CD1c-positive myeloid dendritic cell (primary cell): ENCODE measurements at regions not wholly inside any gene's neighbourhood (a gene's known extent, or its start where the extent isn't known, plus 50 kb on each side); places are given as distances from the start of the nearest gene placed in this dataset.
A peak's percentile ranks its signal among the peaks of the same experiment; 100 is the strongest.

ENCODE experiments used
- DNase-seq: peaks from one replicate; pipeline ENCODE4 v3.0.0-alpha.2; 2016; ENCODE audit errors: extremely low spot score

GRCh38 chr11:70627219-70627618 lies 228.9 kb downstream of the CTTN start:
- no peak for DNase-seq

- no peak for DNase-seq
These were observed 230.0 kb downstream of the CTTN start for GRCh38 chr11:70628176-70628854.

- no peak for DNase-seq
These were observed 230.8 kb downstream of the CTTN start for GRCh38 chr11:70628855-70629844.

GRCh38 chr11:70630068-70630467 lies 231.7 kb downstream of the CTTN start:
- no peak for DNase-seq

GRCh38 chr11:70630816-70631623 lies 232.7 kb downstream of the CTTN start:
- DNase-seq: no peak

GRCh38 chr11:70631624-70632047 lies 233.3 kb downstream of the CTTN start:
- no peak for DNase-seq

- DNase-seq: no peak
These were observed 235.3 kb downstream of the CTTN start for GRCh38 chr11:70633610-70634009.

GRCh38 chr11:70636659-70637058 lies 238.3 kb downstream of the CTTN start:
- DNase-seq: no peak

GRCh38 chr11:70637186-70637800 lies 239.0 kb downstream of the CTTN start:
- DNase-seq: no peak

GRCh38 chr11:70637949-70638583 lies 239.7 kb downstream of the CTTN start:
- DNase-seq: no peak

GRCh38 chr11:70640408-70640807 lies 242.1 kb downstream of the CTTN start:
- DNase-seq: no peak

GRCh38 chr11:70641369-70641768 lies 243.0 kb downstream of the CTTN start:
- peak; percentile 2 for DNase-seq

GRCh38 chr11:70642266-70642665 lies 243.9 kb downstream of the CTTN start:
- DNase-seq: no peak

- DNase-seq: no peak
These were observed 245.3 kb downstream of the CTTN start for GRCh38 chr11:70643642-70644041.

GRCh38 chr11:70644343-70645060 lies 246.2 kb downstream of the CTTN start:
- no peak for DNase-seq

GRCh38 chr11:70645537-70645936 lies 247.2 kb downstream of the CTTN start:
- DNase-seq: no peak

GRCh38 chr11:70646272-70647049 lies 248.1 kb downstream of the CTTN start:
- no peak for DNase-seq

- no peak for DNase-seq
These were observed 249.1 kb downstream of the CTTN start for GRCh38 chr11:70647188-70648166.
